ENCODE measurements at regions not wholly inside any gene's neighbourhood (a gene's known extent, or its start where the extent isn't known, plus 50 kb on each side); places are given as distances from the start of the nearest gene placed in this dataset.

GRCh38 chr12:124512667-124513296 is 54.6 kb downstream of the NCOR2 start:
- Histone ChIP-seq H3K4me2 (ENCODE audit: low read depth, low read length, poor library complexity, severe bottlenecking) (no peak overlapping the region), H3K27me3 (ENCODE audit: low read length) (no peaks in the 10 kb centered on the region), H3K27ac (ENCODE audit: low read depth, low read length) (no peak overlapping the region), H3K36me3 (ENCODE audit: low read length) (no peaks in the 10 kb centered on the region), H3K4me3 (ENCODE audit: insufficient read depth, low read length, poor library complexity, severe bottlenecking) (no peak overlapping the region), H2AFZ (ENCODE audit: low read depth, low read length, severe bottlenecking) (no peak overlapping the region), H3K79me2 (ENCODE audit: insufficient read depth, low read length) (peaks cover 7% of the 10 kb centered on the region; the same call in 1 of the 2 replicates), H3K9me2 (replicated peaks; ENCODE audit: insufficient read depth, low read length) (no peaks in the 10 kb centered on the region), H4K20me1 (ENCODE audit: low read depth, low read length) (no peaks in the 10 kb centered on the region), H3F3A (ENCODE audit: insufficient read depth) (no peaks in the 10 kb centered on the region), H3K9ac (ENCODE audit: low read length) (no peak overlapping the region), H3K9me3 (ENCODE audit: insufficient read depth, low read length) (no peaks in the 10 kb centered on the region)
- TF ChIP-seq, protein P1, sequence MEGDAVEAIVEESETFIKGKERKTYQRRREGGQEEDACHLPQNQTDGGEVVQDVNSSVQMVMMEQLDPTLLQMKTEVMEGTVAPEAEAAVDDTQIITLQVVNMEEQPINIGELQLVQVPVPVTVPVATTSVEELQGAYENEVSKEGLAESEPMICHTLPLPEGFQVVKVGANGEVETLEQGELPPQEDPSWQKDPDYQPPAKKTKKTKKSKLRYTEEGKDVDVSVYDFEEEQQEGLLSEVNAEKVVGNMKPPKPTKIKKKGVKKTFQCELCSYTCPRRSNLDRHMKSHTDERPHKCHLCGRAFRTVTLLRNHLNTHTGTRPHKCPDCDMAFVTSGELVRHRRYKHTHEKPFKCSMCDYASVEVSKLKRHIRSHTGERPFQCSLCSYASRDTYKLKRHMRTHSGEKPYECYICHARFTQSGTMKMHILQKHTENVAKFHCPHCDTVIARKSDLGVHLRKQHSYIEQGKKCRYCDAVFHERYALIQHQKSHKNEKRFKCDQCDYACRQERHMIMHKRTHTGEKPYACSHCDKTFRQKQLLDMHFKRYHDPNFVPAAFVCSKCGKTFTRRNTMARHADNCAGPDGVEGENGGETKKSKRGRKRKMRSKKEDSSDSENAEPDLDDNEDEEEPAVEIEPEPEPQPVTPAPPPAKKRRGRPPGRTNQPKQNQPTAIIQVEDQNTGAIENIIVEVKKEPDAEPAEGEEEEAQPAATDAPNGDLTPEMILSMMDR (IDR thresholded peaks at IDR 0.05; ENCODE audit: insufficient read depth, low read length, poor library complexity, severe bottlenecking), result no peak
- no peak for TF ChIP-seq EZH2phosphoT487 (conservative IDR thresholded peaks at IDR 0.05; ENCODE audit: low read length)

DNA sequence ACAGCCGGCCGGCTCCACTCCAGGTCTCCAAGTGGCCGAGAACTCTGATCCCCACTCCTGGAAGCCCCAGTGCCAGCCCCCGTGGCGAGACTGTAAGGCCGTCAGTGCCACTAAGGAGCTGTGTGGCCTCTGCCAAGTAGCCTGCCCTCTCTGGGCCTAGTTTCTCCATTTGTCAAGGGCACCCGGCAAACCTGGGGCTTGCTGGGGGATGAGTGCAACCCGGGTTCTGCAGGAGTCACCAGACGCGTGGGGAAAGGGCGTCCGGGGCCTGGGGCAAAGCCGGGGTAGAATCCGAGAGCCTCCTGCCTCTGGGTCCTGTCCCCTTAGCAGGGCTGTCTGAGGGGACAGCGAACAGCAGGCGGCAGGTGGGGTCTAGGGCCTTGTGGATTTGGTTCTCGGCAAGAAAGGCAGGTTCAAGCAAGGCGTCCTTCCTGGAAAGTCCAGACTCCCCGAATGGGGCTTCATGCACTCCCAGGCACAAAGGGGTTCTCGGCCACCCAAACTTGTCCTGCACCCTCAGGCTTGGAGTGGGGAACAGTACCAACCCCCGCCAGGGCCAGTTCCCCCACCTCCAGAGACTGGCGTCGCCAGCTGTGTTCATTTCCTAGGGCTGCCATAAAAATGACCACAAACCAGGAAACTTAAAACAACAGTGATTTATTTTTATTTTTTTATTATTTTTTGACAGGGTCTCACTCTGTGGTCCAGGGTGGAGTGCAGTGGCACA is 56.0 kb downstream of the NCOR2 start:
- H3K27ac ChIP-seq (ENCODE audit: low read depth, low read length), result no peak overlapping the region
- no peak overlapping the region for H3K4me2 ChIP-seq (ENCODE audit: low read depth, low read length, poor library complexity, severe bottlenecking)
- TF ChIP-seq EZH2phosphoT487 (conservative IDR thresholded peaks at IDR 0.05; ENCODE audit: low read length), result no peak
- TF ChIP-seq, protein P1 (IDR thresholded peaks at IDR 0.05; ENCODE audit: insufficient read depth, low read length, poor library complexity, severe bottlenecking), result no peak
- no peaks in the 10 kb centered on the region for H3K27me3 ChIP-seq (ENCODE audit: low read length)
- no peaks in the 10 kb centered on the region for H3K36me3 ChIP-seq (ENCODE audit: low read length)
- H4K20me1 ChIP-seq (ENCODE audit: low read depth, low read length), result no peaks in the 10 kb centered on the region
- H3K9ac ChIP-seq (ENCODE audit: low read length), result no peak overlapping the region
- H3K9me3 ChIP-seq (ENCODE audit: insufficient read depth, low read length), result no peaks in the 10 kb centered on the region
- no peak overlapping the region for H2AFZ ChIP-seq (ENCODE audit: low read depth, low read length, severe bottlenecking)
- no peaks in the 10 kb centered on the region for H3F3A ChIP-seq (ENCODE audit: insufficient read depth)
- no peak overlapping the region for H3K4me3 ChIP-seq (ENCODE audit: insufficient read depth, low read length, poor library complexity, severe bottlenecking)
- peaks cover 6% of the 10 kb centered on the region; the same call in 1 of the 2 replicates for H3K79me2 ChIP-seq (ENCODE audit: insufficient read depth, low read length)
- no peaks in the 10 kb centered on the region for H3K9me2 ChIP-seq (replicated peaks; ENCODE audit: insufficient read depth, low read length)

GRCh38 chr12:124510301-124510970 is 57.0 kb downstream of the NCOR2 start:
- Histone ChIP-seq H3K9me3 (ENCODE audit: insufficient read depth, low read length) (no peaks in the 10 kb centered on the region), H3K4me2 (ENCODE audit: low read depth, low read length, poor library complexity, severe bottlenecking) (no peak overlapping the region), H3K36me3 (ENCODE audit: low read length) (no peaks in the 10 kb centered on the region), H3K27me3 (ENCODE audit: low read length) (no peaks in the 10 kb centered on the region), H3K4me3 (ENCODE audit: insufficient read depth, low read length, poor library complexity, severe bottlenecking) (no peak overlapping the region), H3K9me2 (replicated peaks; ENCODE audit: insufficient read depth, low read length) (no peaks in the 10 kb centered on the region), H3K9ac (ENCODE audit: low read length) (no peak overlapping the region), H2AFZ (ENCODE audit: low read depth, low read length, severe bottlenecking) (no peak overlapping the region), H4K20me1 (ENCODE audit: low read depth, low read length) (no peaks in the 10 kb centered on the region), H3F3A (ENCODE audit: insufficient read depth) (no peaks in the 10 kb centered on the region), H3K79me2 (ENCODE audit: insufficient read depth, low read length) (peaks cover 4% of the 10 kb centered on the region; the same call in 1 of the 2 replicates), H3K27ac (ENCODE audit: low read depth, low read length) (no peak overlapping the region)
- no peak for TF ChIP-seq EZH2phosphoT487 (conservative IDR thresholded peaks at IDR 0.05; ENCODE audit: low read length)
- TF ChIP-seq, protein P1 (IDR thresholded peaks at IDR 0.05; ENCODE audit: insufficient read depth, low read length, poor library complexity, severe bottlenecking), result peak; percentile 13

All from SU-DHL-6 (cell line).